ENCODE measurements at regions not wholly inside any gene's neighbourhood (a gene's known extent, or its start where the extent isn't known, plus 50 kb on each side); places are given as distances from the start of the nearest gene placed in this dataset.

GRCh38 chr18:2442006-2442405 is 129.3 kb downstream of the METTL4 start:
- no peak overlapping the region for H3K27ac ChIP-seq
- H3K4me3 ChIP-seq, result no peak overlapping the region

GRCh38 chr18:2442726-2443275 is 128.5 kb downstream of the METTL4 start:
- Histone ChIP-seq H3K27ac (no peak overlapping the region), H3K4me3 (no peak overlapping the region)

GRCh38 chr18:2444201-2444875 is 127.0 kb downstream of the METTL4 start:
- H3K4me3 ChIP-seq, result no peak overlapping the region
- H3K27ac ChIP-seq, result no peak overlapping the region

GRCh38 chr18:2448565-2449151 is 122.6 kb downstream of the METTL4 start:
- Histone ChIP-seq H3K4me3 (no peak overlapping the region), H3K27ac (no peak overlapping the region)

GRCh38 chr18:2451556-2451955 is 119.7 kb downstream of the METTL4 start:
- H3K4me3 ChIP-seq, result no peak overlapping the region
- H3K27ac ChIP-seq, result no peak overlapping the region

- H3K4me3 ChIP-seq, result no peak overlapping the region
These were observed 111.4 kb downstream of the METTL4 start for GRCh38 chr18:2459886-2460285.

GRCh38 chr18:2466978-2467377 is 104.3 kb downstream of the METTL4 start:
- Histone ChIP-seq H3K4me3 (no peak overlapping the region), H3K27ac (no peak overlapping the region)

More at GRCh38 chr18:2459886-2460285, 111.4 kb downstream of the METTL4 start:
- no peak overlapping the region for H3K27ac ChIP-seq

GRCh38 chr18:2468051-2468450 is 103.3 kb downstream of the METTL4 start:
- Histone ChIP-seq H3K27ac (no peak overlapping the region), H3K4me3 (no peak overlapping the region)

- Histone ChIP-seq H3K4me3 (no peak overlapping the region), H3K27ac (no peak overlapping the region)
These were observed 99.8 kb downstream of the METTL4 start for GRCh38 chr18:2471523-2471922.

- Histone ChIP-seq H3K4me3 (no peak overlapping the region), H3K27ac (no peak overlapping the region)
These were observed 92.6 kb downstream of the METTL4 start for GRCh38 chr18:2478662-2479061.

GRCh38 chr18:2480536-2480935 is 90.8 kb downstream of the METTL4 start:
- H3K4me3 ChIP-seq, result no peak overlapping the region
- no peak overlapping the region for H3K27ac ChIP-seq

- Histone ChIP-seq H3K27ac (no peak overlapping the region), H3K4me3 (no peak overlapping the region)
These were observed 88.4 kb downstream of the METTL4 start for GRCh38 chr18:2482706-2483475.

GRCh38 chr18:2485983-2486382 is 85.3 kb downstream of the METTL4 start:
- Histone ChIP-seq H3K4me3 (no peak overlapping the region), H3K27ac (no peak overlapping the region)

GRCh38 chr18:2486426-2486825 is 84.9 kb downstream of the METTL4 start:
- H3K27ac ChIP-seq, result no peak overlapping the region

More at GRCh38 chr18:2486426-2486825, 84.9 kb downstream of the METTL4 start:
- no peak overlapping the region for H3K4me3 ChIP-seq

Data from skin epidermis (tissue), 12 donors.